OCI-LY7 (cell line): ENCODE measurements at regions not wholly inside any gene's neighbourhood (a gene's known extent, or its start where the extent isn't known, plus 50 kb on each side); places are given as distances from the start of the nearest gene placed in this dataset.

Source experiments
- EZH2phosphoT487 ChIP-seq: fragments of 200-600 bp; sonication (generic); IDR thresholded peaks from 2 replicates; pipeline ENCODE4 v1.6.1; 2018; ENCODE audit warnings: low read depth, borderline replicate concordance, mild to moderate bottlenecking, mixed run types, antibody characterized with exemption, low read length, moderate library complexity, mixed read lengths
- TF ChIP-seq, protein P1 (sequence below): fragments of 200-600 bp; sonication (generic); conservative IDR thresholded peaks from 2 replicates; pipeline ENCODE4 v1.5.1; 2014; ENCODE audit warnings: mild to moderate bottlenecking, antibody characterized with exemption, low read length, moderate library complexity, mixed read lengths

GRCh38 chr11:70024036-70024772 lies 53.9 kb upstream of the ANO1 start:
- TF ChIP-seq, protein P1, sequence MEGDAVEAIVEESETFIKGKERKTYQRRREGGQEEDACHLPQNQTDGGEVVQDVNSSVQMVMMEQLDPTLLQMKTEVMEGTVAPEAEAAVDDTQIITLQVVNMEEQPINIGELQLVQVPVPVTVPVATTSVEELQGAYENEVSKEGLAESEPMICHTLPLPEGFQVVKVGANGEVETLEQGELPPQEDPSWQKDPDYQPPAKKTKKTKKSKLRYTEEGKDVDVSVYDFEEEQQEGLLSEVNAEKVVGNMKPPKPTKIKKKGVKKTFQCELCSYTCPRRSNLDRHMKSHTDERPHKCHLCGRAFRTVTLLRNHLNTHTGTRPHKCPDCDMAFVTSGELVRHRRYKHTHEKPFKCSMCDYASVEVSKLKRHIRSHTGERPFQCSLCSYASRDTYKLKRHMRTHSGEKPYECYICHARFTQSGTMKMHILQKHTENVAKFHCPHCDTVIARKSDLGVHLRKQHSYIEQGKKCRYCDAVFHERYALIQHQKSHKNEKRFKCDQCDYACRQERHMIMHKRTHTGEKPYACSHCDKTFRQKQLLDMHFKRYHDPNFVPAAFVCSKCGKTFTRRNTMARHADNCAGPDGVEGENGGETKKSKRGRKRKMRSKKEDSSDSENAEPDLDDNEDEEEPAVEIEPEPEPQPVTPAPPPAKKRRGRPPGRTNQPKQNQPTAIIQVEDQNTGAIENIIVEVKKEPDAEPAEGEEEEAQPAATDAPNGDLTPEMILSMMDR = no peak
- TF ChIP-seq EZH2phosphoT487 = no peak
